ENCODE measurements at regions not wholly inside any gene's neighbourhood (a gene's known extent, or its start where the extent isn't known, plus 50 kb on each side); places are given as distances from the start of the nearest gene placed in this dataset.

DNA sequence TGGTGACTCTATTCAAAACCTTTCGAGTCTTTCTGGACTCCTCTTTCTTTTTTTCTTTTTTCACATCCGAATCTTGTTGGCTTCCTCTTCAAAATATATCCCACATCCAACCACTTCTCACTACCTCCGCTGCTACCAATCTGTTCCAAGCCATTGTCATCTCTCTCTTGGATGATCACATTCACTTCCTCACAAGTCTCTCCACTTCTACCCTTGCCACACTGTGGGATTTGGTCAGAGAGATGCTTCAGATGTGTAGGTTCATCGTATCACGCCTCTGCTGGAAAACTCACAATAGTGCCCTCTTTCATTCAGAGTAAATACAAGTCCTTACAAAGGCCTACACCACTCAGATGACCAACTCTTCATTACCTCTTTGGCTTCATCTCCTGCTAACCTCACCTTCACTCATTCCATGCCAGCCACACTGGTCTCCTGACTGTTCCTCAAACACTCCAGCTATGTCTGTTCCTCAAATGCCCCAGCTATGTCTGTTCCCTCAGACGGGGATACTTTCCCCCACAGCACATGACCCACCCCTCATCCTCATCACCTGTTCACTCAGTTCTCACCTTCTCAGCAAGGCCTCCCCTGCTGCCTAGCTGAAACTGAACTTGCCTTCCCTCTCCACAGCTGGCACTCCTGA lies 67.2 kb upstream of the PELI1 start:
- TF ChIP-seq POLR2AphosphoS5 (IDR thresholded peaks at IDR 0.05; ENCODE audit: low read depth, low read length) (no peak), TAF1 (IDR thresholded peaks at IDR 0.05; ENCODE audit: low read depth, low read length) (no peak), POLR2A (IDR thresholded peaks at IDR 0.05; ENCODE audit: low read depth, low read length) (no peak), SPI1 (IDR thresholded peaks at IDR 0.05; ENCODE audit: low read depth, low read length) (no peak), PAX5 (IDR thresholded peaks at IDR 0.05; ENCODE audit: insufficient read depth, low read length, severe bottlenecking) (no peak)
